ENCODE measurements at regions not wholly inside any gene's neighbourhood (a gene's known extent, or its start where the extent isn't known, plus 50 kb on each side); places are given as distances from the start of the nearest gene placed in this dataset.

- DNase-seq, result no peak
- H3K4me2 ChIP-seq (ENCODE audit: low read length), result no peak overlapping the region
- H3K4ac ChIP-seq (ENCODE audit: low read depth, low read length), result no peak overlapping the region
- no peak overlapping the region for H4K91ac ChIP-seq (ENCODE audit: low read depth, low read length)
- H3K9me3 ChIP-seq (ENCODE audit: insufficient read depth, low read depth, low read length), result peaks cover 1% of the 10 kb centered on the region
- H2BK120ac ChIP-seq (ENCODE audit: insufficient read depth, low read length, poor library complexity), result no peak overlapping the region
- H3K23ac ChIP-seq (ENCODE audit: low read length), result no peak overlapping the region
- H3K27ac ChIP-seq (ENCODE audit: low read depth, low read length), result no peak overlapping the region
- WGBS (ENCODE audit: extremely low coverage, insufficient coverage, insufficient read length), result no CpG with 5 or more reads among the region's 22 CpGs
- no peaks in the 10 kb centered on the region for H3K36me3 ChIP-seq (ENCODE audit: control insufficient read depth in 1 of 2, insufficient read depth in 2 of 2, low read length in 2 of 2)
- H2BK5ac ChIP-seq (ENCODE audit: low read depth, low read length, poor library complexity), result no peak overlapping the region
- no peak overlapping the region for H3K4me3 ChIP-seq (ENCODE audit: low read depth, low read length)
- no peak overlapping the region for H2AK5ac ChIP-seq (ENCODE audit: low read length)
- H3K14ac ChIP-seq (ENCODE audit: low read length), result no peak overlapping the region
- no peaks in the 10 kb centered on the region for H3K27me3 ChIP-seq (ENCODE audit: insufficient read depth, low read length)
- no peak overlapping the region for H2BK12ac ChIP-seq (ENCODE audit: low read length)
- peaks cover 0 to 2% of the 10 kb centered on the region in 2 experiments for H3K4me1 ChIP-seq (ENCODE audit: control insufficient read depth in 1 of 2, insufficient read depth in 2 of 2, low read length in 2 of 2)
- H2AFZ ChIP-seq (ENCODE audit: insufficient read depth, low read length, poor library complexity), result no peak overlapping the region
- H4K12ac ChIP-seq (ENCODE audit: low read depth, low read length), result no peak overlapping the region
- H4K8ac ChIP-seq (ENCODE audit: low read depth, low read length), result no peak overlapping the region
- H3K9ac ChIP-seq (ENCODE audit: low read length), result no peak overlapping the region
- no peak overlapping the region for H3K18ac ChIP-seq (ENCODE audit: low read length)
- H3K79me1 ChIP-seq (ENCODE audit: low read length), result no peaks in the 10 kb centered on the region
- no peaks in the 10 kb centered on the region for H3K79me2 ChIP-seq (ENCODE audit: control insufficient read depth, insufficient read depth, low read length, poor library complexity)
These were observed 73.0 kb upstream of the PCSK6 start for GRCh38 chr15:101562428-101563059.

- Histone ChIP-seq H3K4me3 (ENCODE audit: low read depth, low read length) (no peak overlapping the region), H3K23ac (ENCODE audit: low read length) (no peak overlapping the region), H4K12ac (ENCODE audit: low read depth, low read length) (no peak overlapping the region), H3K4me2 (ENCODE audit: low read length) (no peak overlapping the region), H2BK5ac (ENCODE audit: low read depth, low read length, poor library complexity) (no peak overlapping the region), H2BK12ac (ENCODE audit: low read length) (no peak overlapping the region), H3K4me1 (ENCODE audit: control insufficient read depth in 1 of 2, insufficient read depth in 2 of 2, low read length in 2 of 2) (peaks cover 0 to 2% of the 10 kb centered on the region in 2 experiments), H3K18ac (ENCODE audit: low read length) (no peak overlapping the region), H3K9me3 (ENCODE audit: insufficient read depth, low read depth, low read length) (no peaks in the 10 kb centered on the region), H4K8ac (ENCODE audit: low read depth, low read length) (no peak overlapping the region), H4K91ac (ENCODE audit: low read depth, low read length) (no peak overlapping the region), H3K36me3 (ENCODE audit: control insufficient read depth in 1 of 2, insufficient read depth in 2 of 2, low read length in 2 of 2) (no peaks in the 10 kb centered on the region), H3K79me2 (ENCODE audit: control insufficient read depth, insufficient read depth, low read length, poor library complexity) (no peaks in the 10 kb centered on the region), H2AFZ (ENCODE audit: insufficient read depth, low read length, poor library complexity) (no peak overlapping the region), H2BK120ac (ENCODE audit: insufficient read depth, low read length, poor library complexity) (no peak overlapping the region), H2AK5ac (ENCODE audit: low read length) (no peak overlapping the region), H3K14ac (ENCODE audit: low read length) (no peak overlapping the region), H3K27ac (ENCODE audit: low read depth, low read length) (no peak overlapping the region), H3K79me1 (ENCODE audit: low read length) (no peaks in the 10 kb centered on the region), H3K9ac (ENCODE audit: low read length) (no peak overlapping the region), H3K27me3 (ENCODE audit: insufficient read depth, low read length) (no peaks in the 10 kb centered on the region), H3K4ac (ENCODE audit: low read depth, low read length) (no peak overlapping the region)
- no CpG with 5 or more reads among the region's 15 CpGs for WGBS (ENCODE audit: extremely low coverage, insufficient coverage, insufficient read length)
- DNase-seq, result no peak
These were observed 72.0 kb upstream of the PCSK6 start for GRCh38 chr15:101561584-101561906.

- H3K79me1 ChIP-seq (ENCODE audit: low read length), result no peaks in the 10 kb centered on the region
- no peak overlapping the region for H3K9ac ChIP-seq (ENCODE audit: low read length)
- H3K23ac ChIP-seq (ENCODE audit: low read length), result no peak overlapping the region
- no peak overlapping the region for H2AK5ac ChIP-seq (ENCODE audit: low read length)
- no peak overlapping the region for H2BK5ac ChIP-seq (ENCODE audit: low read depth, low read length, poor library complexity)
- H3K4me1 ChIP-seq (ENCODE audit: control insufficient read depth in 1 of 2, insufficient read depth in 2 of 2, low read length in 2 of 2), result peaks cover 0 to 2% of the 10 kb centered on the region in 2 experiments
- H2AFZ ChIP-seq (ENCODE audit: insufficient read depth, low read length, poor library complexity), result no peak overlapping the region
- H4K91ac ChIP-seq (ENCODE audit: low read depth, low read length), result no peak overlapping the region
- H3K36me3 ChIP-seq (ENCODE audit: control insufficient read depth in 1 of 2, insufficient read depth in 2 of 2, low read length in 2 of 2), result no peaks in the 10 kb centered on the region
- no peak overlapping the region for H2BK12ac ChIP-seq (ENCODE audit: low read length)
- no CpG with 5 or more reads among the region's 11 CpGs for WGBS (ENCODE audit: extremely low coverage, insufficient coverage, insufficient read length)
- H3K4me3 ChIP-seq (ENCODE audit: low read depth, low read length), result no peak overlapping the region
- H3K18ac ChIP-seq (ENCODE audit: low read length), result no peak overlapping the region
- no peak overlapping the region for H2BK120ac ChIP-seq (ENCODE audit: insufficient read depth, low read length, poor library complexity)
- no peak overlapping the region for H3K4me2 ChIP-seq (ENCODE audit: low read length)
- no peak overlapping the region for H3K27ac ChIP-seq (ENCODE audit: low read depth, low read length)
- H3K4ac ChIP-seq (ENCODE audit: low read depth, low read length), result no peak overlapping the region
- no peaks in the 10 kb centered on the region for H3K27me3 ChIP-seq (ENCODE audit: insufficient read depth, low read length)
- no peak overlapping the region for H3K14ac ChIP-seq (ENCODE audit: low read length)
- DNase-seq, result no peak
- H3K9me3 ChIP-seq (ENCODE audit: insufficient read depth, low read depth, low read length), result no peaks in the 10 kb centered on the region
- no peak overlapping the region for H4K12ac ChIP-seq (ENCODE audit: low read depth, low read length)
- no peak overlapping the region for H4K8ac ChIP-seq (ENCODE audit: low read depth, low read length)
- peaks cover 2% of the 10 kb centered on the region for H3K79me2 ChIP-seq (ENCODE audit: control insufficient read depth, insufficient read depth, low read length, poor library complexity)
These were observed 71.4 kb upstream of the PCSK6 start for GRCh38 chr15:101560722-101561583.

GRCh38 chr15:101559952-101560351 lies 70.4 kb upstream of the PCSK6 start:
- H2BK12ac ChIP-seq (ENCODE audit: low read length), result no peak overlapping the region
- no peaks in the 10 kb centered on the region for H3K79me1 ChIP-seq (ENCODE audit: low read length)
- no peak overlapping the region for H4K91ac ChIP-seq (ENCODE audit: low read depth, low read length)
- peaks cover 2% of the 10 kb centered on the region for H3K79me2 ChIP-seq (ENCODE audit: control insufficient read depth, insufficient read depth, low read length, poor library complexity)
- no peak overlapping the region for H2AK5ac ChIP-seq (ENCODE audit: low read length)
- H2AFZ ChIP-seq (ENCODE audit: insufficient read depth, low read length, poor library complexity), result no peak overlapping the region
- no peak overlapping the region for H2BK120ac ChIP-seq (ENCODE audit: insufficient read depth, low read length, poor library complexity)
- peaks cover 0 to 2% of the 10 kb centered on the region in 2 experiments for H3K4me1 ChIP-seq (ENCODE audit: control insufficient read depth in 1 of 2, insufficient read depth in 2 of 2, low read length in 2 of 2)
- H3K23ac ChIP-seq (ENCODE audit: low read length), result no peak overlapping the region
- H3K27me3 ChIP-seq (ENCODE audit: insufficient read depth, low read length), result no peaks in the 10 kb centered on the region
- no peaks in the 10 kb centered on the region for H3K9me3 ChIP-seq (ENCODE audit: insufficient read depth, low read depth, low read length)
- no peak overlapping the region for H4K12ac ChIP-seq (ENCODE audit: low read depth, low read length)
- H2BK5ac ChIP-seq (ENCODE audit: low read depth, low read length, poor library complexity), result no peak overlapping the region
- H3K36me3 ChIP-seq (ENCODE audit: control insufficient read depth in 1 of 2, insufficient read depth in 2 of 2, low read length in 2 of 2), result no peaks in the 10 kb centered on the region
- no peak overlapping the region for H3K9ac ChIP-seq (ENCODE audit: low read length)
- no peak overlapping the region for H3K4ac ChIP-seq (ENCODE audit: low read depth, low read length)
- no CpG with 5 or more reads among the region's 6 CpGs for WGBS (ENCODE audit: extremely low coverage, insufficient coverage, insufficient read length)
- H3K18ac ChIP-seq (ENCODE audit: low read length), result no peak overlapping the region
- H3K27ac ChIP-seq (ENCODE audit: low read depth, low read length), result no peak overlapping the region
- no peak overlapping the region for H3K14ac ChIP-seq (ENCODE audit: low read length)
- no peak overlapping the region for H4K8ac ChIP-seq (ENCODE audit: low read depth, low read length)
- no peak overlapping the region for H3K4me2 ChIP-seq (ENCODE audit: low read length)
- no peak for DNase-seq
- H3K4me3 ChIP-seq (ENCODE audit: low read depth, low read length), result no peak overlapping the region
